T-helper 17 cell (primary cell): ENCODE measurements at regions not wholly inside any gene's neighbourhood (a gene's known extent, or its start where the extent isn't known, plus 50 kb on each side); places are given as distances from the start of the nearest gene placed in this dataset.

ENCODE experiments used
- ATAC-seq: fragments of 150-1000 bp; cut with Tn5 transposase; 2 replicates; pipeline ENCODE4 v1.10.0; 2021; ENCODE audit warnings: mild to moderate bottlenecking, moderate library complexity
- DNase-seq, 3 donors: peaks; one replicate each; pipeline versions ENCODE4 v3.0.0 to v3.0.0-alpha.2; 2020 to 2021
- H3K9me3 ChIP-seq: one replicate; pipeline ENCODE4 v1.7.0; 2013; ENCODE audit warnings: low read length, mild to moderate bottlenecking; ENCODE audit not compliant: control insufficient read depth, poor library complexity, severe bottlenecking
- H3K27ac Mint-ChIP-seq: one replicate; pipeline ENCODE4 v1.8.0; 2022; ENCODE audit warnings: mild to moderate bottlenecking, moderate library complexity, mixed read lengths
- H3K27me3 Mint-ChIP-seq: one replicate; pipeline ENCODE4 v1.8.0; 2022; ENCODE audit warnings: mixed read lengths
- H3K36me3 Mint-ChIP-seq: one replicate; pipeline ENCODE4 v1.8.0; 2022; ENCODE audit warnings: low read depth, mixed read lengths
- H3K4me1 Mint-ChIP-seq: one replicate; pipeline ENCODE4 v1.8.0; 2022; ENCODE audit warnings: mild to moderate bottlenecking, mixed read lengths
- H3K4me3 Mint-ChIP-seq: one replicate; pipeline ENCODE4 v1.8.0; 2022; ENCODE audit warnings: mild to moderate bottlenecking, moderate library complexity, mixed read lengths

DNA sequence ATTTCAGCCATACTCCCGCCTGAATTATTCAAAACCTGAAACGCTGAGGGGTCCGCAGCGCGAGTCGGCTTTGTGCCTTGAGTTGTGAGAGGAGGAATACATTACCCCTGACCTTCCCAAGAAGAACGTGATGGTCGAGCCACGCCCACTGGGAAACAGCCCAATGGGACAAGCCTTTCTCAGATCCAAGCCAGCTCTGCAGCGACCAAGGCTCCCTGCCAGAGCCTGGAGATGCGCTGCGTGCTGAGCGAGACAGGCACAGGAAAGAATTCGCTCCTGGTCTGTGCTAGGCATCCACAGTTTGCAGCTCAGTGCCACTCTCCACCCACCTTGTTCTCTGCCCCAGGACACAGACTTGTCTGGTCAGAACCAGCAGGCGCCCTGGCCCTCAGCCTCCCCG lies 74.1 kb upstream of the GLI2 start:
- Mint-ChIP-seq H3K27me3 (peaks cover 28% of the 10 kb centered on the region), H3K4me3 (no peak overlapping the region), H3K36me3 (no peaks in the 10 kb centered on the region), H3K4me1 (no peaks in the 10 kb centered on the region), H3K27ac (no peak overlapping the region)
- no peaks in the 10 kb centered on the region for H3K9me3 ChIP-seq
- no peak for DNase-seq
- ATAC-seq = no peak

DNA sequence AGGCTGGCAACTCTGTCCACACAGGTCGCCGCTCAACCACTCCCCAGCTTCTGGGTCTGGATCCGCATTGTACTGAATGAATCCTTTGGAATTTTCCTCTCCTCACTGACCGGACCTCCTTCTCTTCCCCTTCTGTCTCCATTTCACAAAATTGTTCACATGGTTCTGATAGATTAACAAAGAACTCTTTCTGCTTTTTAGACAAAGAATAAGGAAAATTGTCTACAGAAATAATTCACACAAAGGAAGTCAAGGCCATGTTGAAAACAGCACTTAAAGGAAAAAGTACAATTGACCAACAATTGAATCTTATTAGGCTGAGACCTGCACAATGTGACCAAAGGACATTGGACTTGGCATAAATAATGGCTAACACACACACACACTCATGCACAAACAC lies 73.6 kb upstream of the GLI2 start:
- ATAC-seq (no peak), DNase-seq (no peak)
- H3K36me3 Mint-ChIP-seq = no peaks in the 10 kb centered on the region
- H3K4me1 Mint-ChIP-seq = no peaks in the 10 kb centered on the region
- no peaks in the 10 kb centered on the region for H3K9me3 ChIP-seq
- H3K4me3 Mint-ChIP-seq = no peak overlapping the region
- no peak overlapping the region for H3K27ac Mint-ChIP-seq
- H3K27me3 Mint-ChIP-seq = peaks cover 24% of the 10 kb centered on the region

DNA sequence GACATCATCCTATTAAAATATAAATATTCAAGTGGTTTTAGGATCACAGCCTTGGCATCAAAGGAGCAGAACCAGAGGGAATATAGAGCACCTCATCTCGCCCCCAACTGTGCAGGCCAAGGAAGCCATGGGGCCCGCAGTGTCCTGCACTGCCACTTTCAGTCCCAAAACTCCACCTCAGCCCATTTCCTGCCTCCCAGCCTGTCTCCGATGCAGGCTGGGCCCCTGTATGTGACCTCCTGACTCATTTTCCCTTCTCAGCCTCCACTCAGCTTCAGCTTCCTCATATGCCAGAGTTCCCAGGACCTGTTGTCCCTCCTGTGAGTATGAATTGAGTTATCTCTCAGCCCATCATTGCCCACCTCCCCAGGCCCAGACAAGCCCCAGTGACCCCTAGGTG lies 72.9 kb upstream of the GLI2 start:
- no peak overlapping the region for H3K4me3 Mint-ChIP-seq
- no peak overlapping the region for H3K27ac Mint-ChIP-seq
- no peaks in the 10 kb centered on the region for H3K36me3 Mint-ChIP-seq
- ATAC-seq (no peak), DNase-seq (no peak)
- no peaks in the 10 kb centered on the region for H3K9me3 ChIP-seq
- H3K27me3 Mint-ChIP-seq = peaks cover 20% of the 10 kb centered on the region
- no peaks in the 10 kb centered on the region for H3K4me1 Mint-ChIP-seq

GRCh38 chr2:120666433-120666832 lies 69.2 kb upstream of the GLI2 start:
- no peak overlapping the region for H3K4me3 Mint-ChIP-seq
- no peaks in the 10 kb centered on the region for H3K4me1 Mint-ChIP-seq
- no peak for DNase-seq
- H3K27ac Mint-ChIP-seq = no peak overlapping the region
- H3K9me3 ChIP-seq = no peaks in the 10 kb centered on the region
- H3K27me3 Mint-ChIP-seq = peaks cover 30% of the 10 kb centered on the region
- H3K36me3 Mint-ChIP-seq = no peaks in the 10 kb centered on the region
- ATAC-seq = no peak

GRCh38 chr2:120667981-120668380 lies 67.7 kb upstream of the GLI2 start:
- DNase-seq = no peak
- no peak for ATAC-seq
- no peaks in the 10 kb centered on the region for H3K36me3 Mint-ChIP-seq
- peaks cover 40% of the 10 kb centered on the region for H3K27me3 Mint-ChIP-seq
- H3K4me1 Mint-ChIP-seq = no peaks in the 10 kb centered on the region
- H3K9me3 ChIP-seq = no peaks in the 10 kb centered on the region
- H3K4me3 Mint-ChIP-seq = no peak overlapping the region
- H3K27ac Mint-ChIP-seq = no peak overlapping the region

- ATAC-seq (no peak), DNase-seq (no peak)
- Mint-ChIP-seq H3K4me1 (no peaks in the 10 kb centered on the region), H3K4me3 (no peak overlapping the region), H3K36me3 (no peaks in the 10 kb centered on the region), H3K27me3 (peaks cover 50% of the 10 kb centered on the region), H3K27ac (no peak overlapping the region)
- no peaks in the 10 kb centered on the region for H3K9me3 ChIP-seq
These were observed 66.3 kb upstream of the GLI2 start for GRCh38 chr2:120669121-120669952.

- no peaks in the 10 kb centered on the region for H3K9me3 ChIP-seq
- DNase-seq = no peak
- Mint-ChIP-seq H3K4me3 (no peak overlapping the region), H3K36me3 (no peaks in the 10 kb centered on the region), H3K27me3 (peaks cover 55% of the 10 kb centered on the region), H3K4me1 (no peaks in the 10 kb centered on the region), H3K27ac (no peak overlapping the region)
- ATAC-seq = no peak
These were observed 65.7 kb upstream of the GLI2 start for GRCh38 chr2:120669971-120670370.

DNA sequence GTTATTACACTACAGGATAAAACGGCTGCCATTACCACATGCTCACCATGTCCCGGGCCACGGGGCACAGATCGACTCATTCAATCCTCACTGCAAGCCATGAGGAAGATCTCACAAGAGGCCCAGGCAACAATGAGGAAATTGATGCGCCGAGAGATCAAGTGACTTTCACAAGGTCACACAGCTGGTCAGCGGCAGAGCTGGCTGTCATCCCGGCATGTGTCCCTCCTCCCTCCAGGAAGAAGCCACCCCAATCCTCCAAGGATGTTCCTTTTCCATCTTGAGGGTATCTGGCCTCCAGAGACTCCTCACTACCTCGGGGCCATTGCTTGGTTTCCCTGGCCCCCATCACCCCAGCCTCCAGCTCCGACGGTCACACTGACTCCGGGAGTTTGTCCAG lies 65.3 kb upstream of the GLI2 start:
- H3K27me3 Mint-ChIP-seq = peaks cover 56% of the 10 kb centered on the region
- no peaks in the 10 kb centered on the region for H3K9me3 ChIP-seq
- H3K4me3 Mint-ChIP-seq = no peak overlapping the region
- H3K4me1 Mint-ChIP-seq = no peaks in the 10 kb centered on the region
- H3K36me3 Mint-ChIP-seq = no peaks in the 10 kb centered on the region
- no peak for DNase-seq
- no peak overlapping the region for H3K27ac Mint-ChIP-seq
- ATAC-seq = no peak

GRCh38 chr2:120670771-120671480 lies 64.7 kb upstream of the GLI2 start:
- H3K4me3 Mint-ChIP-seq = no peak overlapping the region
- H3K36me3 Mint-ChIP-seq = no peaks in the 10 kb centered on the region
- no peak for DNase-seq
- no peak overlapping the region for H3K27ac Mint-ChIP-seq
- ATAC-seq = no peak
- H3K27me3 Mint-ChIP-seq = peaks cover 61% of the 10 kb centered on the region
- H3K4me1 Mint-ChIP-seq = no peaks in the 10 kb centered on the region
- no peaks in the 10 kb centered on the region for H3K9me3 ChIP-seq

DNA sequence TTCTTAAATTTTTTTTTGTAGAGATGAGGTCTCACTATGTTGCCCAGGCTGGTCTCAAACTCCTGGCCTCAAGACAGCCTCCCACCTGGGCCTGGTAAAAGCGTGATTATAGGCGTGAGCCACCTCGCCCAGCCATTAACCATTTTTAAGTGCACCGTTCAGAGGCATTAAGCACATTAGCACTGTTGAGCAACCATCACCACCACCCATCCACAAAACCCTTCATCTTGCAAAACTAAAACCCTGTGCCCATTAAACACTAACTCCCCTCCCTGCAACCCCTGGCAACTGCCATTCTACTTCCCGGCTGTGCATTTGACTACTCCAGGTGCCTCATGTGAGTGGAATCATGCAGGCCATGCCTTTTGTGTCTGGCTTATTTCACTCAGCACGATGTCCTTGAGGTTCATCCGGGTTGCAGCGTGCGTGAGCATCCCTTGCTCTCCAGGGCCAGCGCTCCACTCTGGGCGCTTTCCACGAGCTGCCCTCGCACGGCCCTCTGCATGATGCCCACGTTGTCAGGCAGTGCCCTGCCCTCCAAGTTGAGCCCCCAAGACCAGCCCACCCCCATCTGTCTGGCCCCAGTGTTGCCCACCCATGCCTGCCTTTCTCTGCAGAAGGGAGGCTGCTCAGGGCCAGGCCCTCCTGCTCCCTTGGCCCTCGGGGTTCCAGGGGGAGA lies 63.0 kb upstream of the GLI2 start:
- no peak overlapping the region for H3K4me3 Mint-ChIP-seq
- no peaks in the 10 kb centered on the region for H3K9me3 ChIP-seq

DNA sequence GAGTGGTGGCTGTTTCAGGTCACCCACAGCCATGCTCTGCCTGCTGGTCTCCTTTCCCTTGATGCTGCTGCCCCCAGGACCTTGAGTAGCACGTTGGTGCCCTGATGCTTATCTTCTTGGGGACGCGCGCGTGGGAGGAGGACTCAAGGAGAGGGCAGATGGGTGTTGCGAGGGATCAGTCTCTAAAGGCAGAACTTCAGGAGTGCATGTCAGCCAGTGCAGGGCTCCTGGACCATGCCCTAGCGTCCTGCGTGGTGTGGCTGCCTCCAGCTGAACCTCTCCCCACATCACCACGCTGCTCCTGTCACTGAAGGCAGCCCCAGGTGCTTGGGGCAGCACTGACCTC lies 62.5 kb upstream of the GLI2 start:
- Mint-ChIP-seq H3K27ac (no peak overlapping the region), H3K4me1 (no peaks in the 10 kb centered on the region), H3K4me3 (no peak overlapping the region), H3K36me3 (no peaks in the 10 kb centered on the region), H3K27me3 (peaks cover 84% of the 10 kb centered on the region)
- DNase-seq (no peak), ATAC-seq (no peak)
- H3K9me3 ChIP-seq = no peaks in the 10 kb centered on the region

More for the DNA sequence above, 63.0 kb upstream of the GLI2 start:
- H3K27me3 Mint-ChIP-seq = peaks cover 79% of the 10 kb centered on the region
- H3K4me1 Mint-ChIP-seq = no peaks in the 10 kb centered on the region
- DNase-seq (no peak), ATAC-seq (no peak)
- H3K36me3 Mint-ChIP-seq = no peaks in the 10 kb centered on the region
- H3K27ac Mint-ChIP-seq = no peak overlapping the region

GRCh38 chr2:120673571-120674061 lies 62.1 kb upstream of the GLI2 start:
- ATAC-seq (no peak), DNase-seq (no peak)
- Mint-ChIP-seq H3K27me3 (peaks cover 84% of the 10 kb centered on the region), H3K4me1 (no peaks in the 10 kb centered on the region), H3K27ac (no peak overlapping the region), H3K36me3 (no peaks in the 10 kb centered on the region), H3K4me3 (no peak overlapping the region)
- H3K9me3 ChIP-seq = no peaks in the 10 kb centered on the region
